IPS-15b (cell line): ENCODE measurements at regions not wholly inside any gene's neighbourhood (a gene's known extent, or its start where the extent isn't known, plus 50 kb on each side); places are given as distances from the start of the nearest gene placed in this dataset.
A peak's percentile ranks its signal among the peaks of the same experiment; 100 is the strongest.

Experiments used
- H3K27me3 ChIP-seq: one replicate; pipeline ENCODE4 v1.6.1; 2013; ENCODE audit warnings: low read length; ENCODE audit not compliant: control insufficient read depth, insufficient read depth
- H3K36me3 ChIP-seq: one replicate; pipeline ENCODE4 v1.6.1; 2013; ENCODE audit warnings: low read length; ENCODE audit not compliant: control insufficient read depth, insufficient read depth
- H3K4me1 ChIP-seq: one replicate; pipeline ENCODE4 v1.6.1; 2013; ENCODE audit warnings: mild to moderate bottlenecking, low read length; ENCODE audit not compliant: control insufficient read depth, insufficient read depth
- H3K4me3 ChIP-seq: one replicate; pipeline ENCODE4 v1.5.1; 2013; ENCODE audit warnings: low read depth, low read length
- H3K9ac ChIP-seq: one replicate; pipeline ENCODE4 v1.6.1; 2013; ENCODE audit warnings: low read depth, mild to moderate bottlenecking, low read length
- H3K9me3 ChIP-seq: one replicate; pipeline ENCODE4 v1.6.1; 2013; ENCODE audit warnings: mild to moderate bottlenecking, low read length; ENCODE audit not compliant: control insufficient read depth, insufficient read depth

DNA sequence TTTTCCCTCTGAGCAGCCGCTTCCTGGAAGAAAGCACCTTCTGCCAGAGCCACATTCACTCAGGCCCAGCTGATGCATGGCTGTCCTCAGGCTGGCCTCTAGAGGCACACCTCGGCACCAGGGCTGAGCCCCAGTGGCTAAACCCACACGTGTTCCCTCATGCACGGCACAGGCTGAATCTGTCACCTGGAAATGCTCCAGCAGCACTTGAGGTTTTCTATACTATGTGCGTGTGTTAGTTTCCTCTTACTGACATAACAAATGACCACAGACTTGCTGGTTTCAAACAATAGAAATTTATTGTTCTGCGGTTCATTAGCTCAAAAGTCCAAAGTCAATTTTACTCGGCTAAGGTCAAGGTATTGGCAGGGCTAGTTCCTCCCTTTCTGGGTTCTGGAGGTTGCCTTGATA lies 141.4 kb downstream of the LRRC70 start:
- Histone ChIP-seq H3K4me3 (no peak overlapping the region), H3K27me3 (no peaks in the 10 kb centered on the region), H3K36me3 (no peaks in the 10 kb centered on the region), H3K9ac (no peak overlapping the region), H3K9me3 (no peaks in the 10 kb centered on the region), H3K4me1 (peaks cover 25% of the 10 kb centered on the region)

DNA sequence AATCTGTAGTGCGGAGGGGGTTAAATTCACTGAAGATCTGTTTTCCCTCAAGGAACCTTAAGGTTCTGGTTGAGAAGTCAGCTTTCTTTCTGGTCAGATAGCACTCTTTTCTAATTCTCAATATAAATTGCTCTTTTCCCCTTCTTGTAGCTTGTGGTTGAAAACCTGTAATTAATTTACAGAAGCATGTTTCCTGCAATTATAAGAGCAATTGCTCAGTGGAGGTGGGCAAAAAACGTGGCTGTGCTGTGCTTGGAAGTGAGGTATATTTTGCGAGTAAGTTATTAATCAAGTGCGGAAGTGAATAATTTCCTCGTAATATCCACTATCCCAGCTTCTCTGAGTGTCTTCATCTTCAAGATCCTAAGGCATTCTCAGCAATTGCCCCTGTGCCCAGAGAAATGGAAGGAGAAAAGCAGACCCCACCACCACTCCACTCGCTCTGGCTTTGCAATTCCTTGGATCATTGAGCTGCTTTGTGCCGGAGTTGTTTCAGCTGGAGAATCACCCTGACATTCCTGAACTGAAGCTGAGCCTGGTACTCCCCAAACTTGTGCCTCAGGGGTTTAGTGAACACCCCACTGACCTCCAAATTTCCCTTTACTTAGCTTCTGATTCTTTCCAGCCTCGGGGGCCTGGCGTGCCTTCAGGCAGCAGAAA lies 140.6 kb downstream of the LRRC70 start:
- no peaks in the 10 kb centered on the region for H3K36me3 ChIP-seq
- no peak overlapping the region for H3K4me3 ChIP-seq
- no peaks in the 10 kb centered on the region for H3K9me3 ChIP-seq
- H3K27me3 ChIP-seq, result no peaks in the 10 kb centered on the region
- H3K9ac ChIP-seq, result no peak overlapping the region
- peaks cover 25% of the 10 kb centered on the region for H3K4me1 ChIP-seq

GRCh38 chr5:62718324-62718723 lies 139.7 kb downstream of the LRRC70 start:
- Histone ChIP-seq H3K4me3 (no peak overlapping the region), H3K27me3 (no peaks in the 10 kb centered on the region), H3K9me3 (no peaks in the 10 kb centered on the region), H3K36me3 (no peaks in the 10 kb centered on the region), H3K4me1 (peaks cover 25% of the 10 kb centered on the region), H3K9ac (no peak overlapping the region)

DNA sequence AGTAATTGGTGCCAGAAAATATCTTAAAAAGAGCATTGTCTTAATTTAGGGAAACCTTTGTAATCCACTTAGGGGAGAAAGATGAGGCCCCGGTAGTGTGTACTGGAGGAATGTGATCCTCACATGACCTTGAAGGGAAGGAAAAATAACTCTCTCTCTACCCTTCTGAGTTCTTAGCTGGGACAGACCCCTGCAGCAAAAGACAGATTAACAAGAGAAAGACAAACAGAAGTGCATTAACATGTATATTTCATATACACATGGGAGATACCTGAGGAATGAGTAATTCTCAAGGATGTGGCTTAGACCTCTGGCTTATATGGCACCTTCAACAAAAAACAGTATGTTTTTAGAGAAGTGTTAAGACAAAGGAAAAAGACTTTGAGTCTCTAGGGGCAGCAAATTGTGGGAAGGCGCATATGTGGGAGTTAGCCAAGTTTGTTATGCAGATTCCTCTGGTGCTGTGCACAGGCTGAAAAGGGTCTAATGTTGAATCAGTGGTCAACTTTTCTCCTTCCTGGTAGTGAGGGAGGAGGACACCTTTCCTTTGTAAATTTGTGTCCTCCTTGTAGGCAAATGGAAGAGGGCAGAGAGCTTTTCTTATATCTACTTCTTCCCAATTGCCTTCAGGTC lies 138.8 kb downstream of the LRRC70 start:
- peak overlapping the region; percentile 8 for H3K9ac ChIP-seq
- H3K36me3 ChIP-seq, result no peaks in the 10 kb centered on the region
- H3K4me1 ChIP-seq, result peaks cover 25% of the 10 kb centered on the region
- peak overlapping the region; percentile 9 for H3K4me3 ChIP-seq
- no peaks in the 10 kb centered on the region for H3K27me3 ChIP-seq
- H3K9me3 ChIP-seq, result no peaks in the 10 kb centered on the region

- H3K27me3 ChIP-seq, result no peaks in the 10 kb centered on the region
- H3K4me3 ChIP-seq, result no peak overlapping the region
- H3K36me3 ChIP-seq, result no peaks in the 10 kb centered on the region
- no peak overlapping the region for H3K9ac ChIP-seq
- peaks cover 20% of the 10 kb centered on the region for H3K4me1 ChIP-seq
- H3K9me3 ChIP-seq, result no peaks in the 10 kb centered on the region
Measured at GRCh38 chr5:62714296-62714695, 135.7 kb downstream of the LRRC70 start.

- H3K4me1 ChIP-seq, result no peaks in the 10 kb centered on the region
- no peaks in the 10 kb centered on the region for H3K36me3 ChIP-seq
- no peak overlapping the region for H3K9ac ChIP-seq
- H3K4me3 ChIP-seq, result no peak overlapping the region
- H3K27me3 ChIP-seq, result no peaks in the 10 kb centered on the region
- no peaks in the 10 kb centered on the region for H3K9me3 ChIP-seq
Measured at GRCh38 chr5:62708481-62709325, 130.1 kb downstream of the LRRC70 start.

- Histone ChIP-seq H3K4me3 (no peak overlapping the region), H3K9me3 (no peaks in the 10 kb centered on the region), H3K36me3 (no peaks in the 10 kb centered on the region), H3K27me3 (no peaks in the 10 kb centered on the region), H3K9ac (no peak overlapping the region), H3K4me1 (no peaks in the 10 kb centered on the region)
Measured at GRCh38 chr5:62707563-62707962, 128.9 kb downstream of the LRRC70 start.

DNA sequence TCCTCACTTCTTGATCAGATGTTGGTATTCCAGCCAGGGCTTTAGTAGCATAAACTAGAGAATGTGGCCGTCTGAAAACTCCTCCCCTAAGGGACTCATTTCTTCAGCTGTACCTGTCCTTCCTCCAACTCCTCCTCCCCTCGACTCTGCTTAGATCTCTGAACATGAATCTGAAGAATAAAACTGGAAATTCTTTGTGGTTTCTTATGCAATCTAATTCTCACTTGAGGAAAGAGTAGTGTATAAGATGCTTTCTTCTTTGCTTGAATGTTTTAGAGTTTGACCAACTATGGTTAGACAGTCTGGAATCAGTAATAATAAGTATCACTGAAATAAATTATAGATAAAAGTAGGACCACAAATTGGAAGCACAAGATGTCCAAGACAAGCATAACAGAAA lies 128.5 kb downstream of the LRRC70 start:
- Histone ChIP-seq H3K4me3 (no peak overlapping the region), H3K9ac (no peak overlapping the region), H3K36me3 (no peaks in the 10 kb centered on the region), H3K27me3 (no peaks in the 10 kb centered on the region), H3K4me1 (no peaks in the 10 kb centered on the region), H3K9me3 (no peaks in the 10 kb centered on the region)

- Histone ChIP-seq H3K27me3 (no peaks in the 10 kb centered on the region), H3K36me3 (no peaks in the 10 kb centered on the region), H3K9me3 (no peaks in the 10 kb centered on the region), H3K4me3 (no peak overlapping the region), H3K4me1 (no peaks in the 10 kb centered on the region), H3K9ac (no peak overlapping the region)
Measured at GRCh38 chr5:62705022-62705421, 126.4 kb downstream of the LRRC70 start.

DNA sequence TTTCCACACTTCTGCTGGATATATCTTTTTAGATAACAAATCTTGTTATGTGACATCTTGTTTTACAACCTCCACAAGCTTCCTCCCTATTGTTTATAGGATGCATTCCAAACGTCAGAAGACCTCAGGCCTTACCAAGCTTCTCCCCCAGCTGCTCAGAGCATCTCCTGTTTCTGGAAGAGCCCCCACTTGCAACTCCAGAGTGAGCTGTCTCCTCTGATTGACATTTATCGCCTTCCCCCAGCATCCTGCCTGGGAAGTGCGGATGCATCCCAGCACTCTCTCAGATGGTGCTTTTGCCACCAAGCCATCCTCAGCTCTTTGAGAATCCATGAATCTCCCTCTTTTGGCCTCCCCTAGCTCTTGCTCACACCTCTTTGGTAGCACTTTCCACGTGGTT lies 123.5 kb downstream of the LRRC70 start:
- no peak overlapping the region for H3K4me3 ChIP-seq
- H3K9ac ChIP-seq, result no peak overlapping the region
- no peaks in the 10 kb centered on the region for H3K9me3 ChIP-seq
- H3K36me3 ChIP-seq, result no peaks in the 10 kb centered on the region
- H3K27me3 ChIP-seq, result no peaks in the 10 kb centered on the region
- H3K4me1 ChIP-seq, result no peaks in the 10 kb centered on the region

GRCh38 chr5:62701036-62701435 lies 122.4 kb downstream of the LRRC70 start:
- H3K27me3 ChIP-seq, result no peaks in the 10 kb centered on the region
- no peaks in the 10 kb centered on the region for H3K36me3 ChIP-seq
- H3K9me3 ChIP-seq, result no peaks in the 10 kb centered on the region
- no peak overlapping the region for H3K9ac ChIP-seq
- no peaks in the 10 kb centered on the region for H3K4me1 ChIP-seq
- H3K4me3 ChIP-seq, result no peak overlapping the region

DNA sequence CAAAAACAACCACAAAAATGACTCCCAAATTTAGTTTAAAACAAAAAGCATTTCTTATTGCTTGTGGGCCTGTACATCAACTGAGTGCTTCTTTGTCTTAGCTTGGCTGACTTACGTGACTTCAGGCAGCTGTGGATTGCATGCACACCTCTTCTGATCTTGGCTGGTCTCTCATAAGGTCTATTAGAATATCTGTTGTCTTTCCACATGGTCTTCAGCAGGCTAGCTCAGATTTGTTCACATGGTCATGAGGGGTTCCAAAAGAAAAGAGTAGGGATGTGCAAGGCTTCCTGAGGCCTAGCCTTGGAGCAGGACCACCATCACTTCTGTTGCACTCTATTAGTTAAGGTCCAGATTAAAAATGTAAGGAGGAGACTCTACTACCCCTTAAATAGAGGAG lies 120.1 kb downstream of the LRRC70 start:
- no peaks in the 10 kb centered on the region for H3K27me3 ChIP-seq
- H3K9ac ChIP-seq, result no peak overlapping the region
- H3K9me3 ChIP-seq, result no peaks in the 10 kb centered on the region
- no peak overlapping the region for H3K4me3 ChIP-seq
- H3K36me3 ChIP-seq, result no peaks in the 10 kb centered on the region
- no peaks in the 10 kb centered on the region for H3K4me1 ChIP-seq
